Aorta (tissue), 5 donors: ENCODE measurements at regions not wholly inside any gene's neighbourhood (a gene's known extent, or its start where the extent isn't known, plus 50 kb on each side); places are given as distances from the start of the nearest gene placed in this dataset.
A peak's percentile ranks its signal among the peaks of the same experiment; 100 is the strongest.

Experiments used
- ATAC-seq: fragments of 200-7000 bp; cut with Tn5 transposase; one replicate; pipeline ENCODE4 v1.9.1; 2022; ENCODE audit warnings: moderate library complexity; ENCODE audit not compliant: low FRiP score
- DNase-seq, 2 donors: peaks; one replicate each; pipeline ENCODE4 v3.0.0-alpha.2; 2020
- H3K27ac ChIP-seq, 2 donors: one replicate each; pipeline ENCODE4 v1.5.1; 2013; ENCODE audit warnings: low read length in 2 of 2, mild to moderate bottlenecking in 2 of 2, moderate library complexity in 2 of 2, control low read depth in 1 of 2, inconsistent platforms in 1 of 2, low read depth in 1 of 2
- H3K27me3 ChIP-seq, 2 donors: one replicate each; pipeline ENCODE4 v1.6.1; 2013; ENCODE audit warnings: control low read depth in 1 of 2, low read length in 1 of 2, mild to moderate bottlenecking in 1 of 2, moderate library complexity in 1 of 2; ENCODE audit not compliant: insufficient read depth in 2 of 2, control insufficient read depth in 1 of 2
- H3K36me3 ChIP-seq, 2 donors: one replicate each; pipeline ENCODE4 v1.6.1; 2013; ENCODE audit warnings: control low read depth in 1 of 2, low read length in 1 of 2, mild to moderate bottlenecking in 1 of 2; ENCODE audit not compliant: insufficient read depth in 2 of 2, control insufficient read depth in 1 of 2
- H3K4me1 ChIP-seq, 2 donors: one replicate each; pipeline ENCODE4 v1.6.1; 2013; ENCODE audit warnings: low read length in 2 of 2, control low read depth in 1 of 2, mild to moderate bottlenecking in 1 of 2, moderate library complexity in 1 of 2; ENCODE audit not compliant: insufficient read depth in 2 of 2, control insufficient read depth in 1 of 2
- H3K4me3 ChIP-seq, 2 donors: one replicate each; pipeline ENCODE4 v1.5.1; 2013; ENCODE audit warnings: low read length in 2 of 2, control low read depth in 1 of 2, mild to moderate bottlenecking in 1 of 2
- H3K9me3 ChIP-seq: one replicate; pipeline ENCODE4 v1.6.1; 2013; ENCODE audit warnings: mild to moderate bottlenecking, low read length; ENCODE audit not compliant: control insufficient read depth
- WGBS, 2 donors: extraction: QIAGEN DNeasy Blood & Tissue Kit; methylation state at CpG; one replicate each; pipeline ENCODE4 v1.1.7; 2013; 5-methylcytosine and 5-hydroxymethylcytosine counted together
- intact Hi-C, 2 donors: fragments of 100-400 bp; cut with DNase I; formaldehyde crosslinking; loops; one replicate each; pipeline versions ENCODE4 v1.14.2 to v1.15.0; 2022
- donor health status: healthy with polysubstance abuse.
- donor health status: Bipolar disorder and iron deficiency.
- donor health status: DM: no; HTN: no; CAD: no.
- donor health status: DM: no; HTN: no; CAD: no.
- donor health status: DM: yes; HTN: yes; CAD: no.

- no peaks in the 10 kb centered on the region for H3K9me3 ChIP-seq
- no peaks in the 10 kb centered on the region for H3K4me1 ChIP-seq
- ATAC-seq (no peak), DNase-seq (peak; percentile 26 to 30)
- no peak overlapping the region for H3K4me3 ChIP-seq
- no peak overlapping the region for H3K27ac ChIP-seq
- intact Hi-C loops: no loop called here
- H3K27me3 ChIP-seq: no peaks in the 10 kb centered on the region
- 78 to 82% methylated on average over 31 of the region's 31 CpGs for WGBS, 2 donors
- H3K36me3 ChIP-seq: no peaks in the 10 kb centered on the region
These were observed 273.3 kb downstream of the ALG10 start for GRCh38 chr12:34295366-34296142.

- Histone ChIP-seq H3K27me3 (no peaks in the 10 kb centered on the region), H3K4me1 (no peaks in the 10 kb centered on the region), H3K36me3 (no peaks in the 10 kb centered on the region), H3K9me3 (no peaks in the 10 kb centered on the region), H3K27ac (no peak overlapping the region), H3K4me3 (no peak overlapping the region)
- DNase-seq: peak; percentile 21 to 55
- 70 to 73% methylated on average over 30 of the region's 30 CpGs for WGBS, 2 donors
- ATAC-seq: no peak
- intact Hi-C loops: no loop called here
These were observed 274.1 kb downstream of the ALG10 start for GRCh38 chr12:34296143-34297041.

GRCh38 chr12:34297126-34297789 lies 275.0 kb downstream of the ALG10 start:
- DNase-seq: peak; percentile 19 to 43
- Histone ChIP-seq H3K9me3 (no peaks in the 10 kb centered on the region), H3K27ac (no peak overlapping the region), H3K27me3 (no peaks in the 10 kb centered on the region), H3K4me1 (no peaks in the 10 kb centered on the region), H3K4me3 (no peak overlapping the region), H3K36me3 (no peaks in the 10 kb centered on the region)
- WGBS, 2 donors: 60 to 61% methylated on average over 18 of the region's 18 CpGs
- no peak for ATAC-seq
- intact Hi-C loops: no loop called here

- WGBS, 2 donors: 66 to 76% methylated on average over 9 of the region's 9 CpGs
- H3K27me3 ChIP-seq: no peaks in the 10 kb centered on the region
- no peaks in the 10 kb centered on the region for H3K36me3 ChIP-seq
- intact Hi-C loops: no loop called here
- ATAC-seq (no peak), DNase-seq (peak in 1 of 2 donors; percentile 7)
- H3K4me3 ChIP-seq: no peak overlapping the region
- H3K9me3 ChIP-seq: no peaks in the 10 kb centered on the region
- no peaks in the 10 kb centered on the region for H3K4me1 ChIP-seq
- no peak overlapping the region for H3K27ac ChIP-seq
These were observed 275.5 kb downstream of the ALG10 start for GRCh38 chr12:34297790-34298164.

GRCh38 chr12:34298176-34298970 lies 276.1 kb downstream of the ALG10 start:
- WGBS, 2 donors: 72 to 80% methylated on average over 28 of the region's 28 CpGs
- H3K4me3 ChIP-seq: no peak overlapping the region
- ATAC-seq (no peak), DNase-seq (peak; percentile 16 to 49)
- no peaks in the 10 kb centered on the region for H3K4me1 ChIP-seq
- no peak overlapping the region for H3K27ac ChIP-seq
- H3K27me3 ChIP-seq: no peaks in the 10 kb centered on the region
- intact Hi-C loops: no loop called here
- H3K9me3 ChIP-seq: no peaks in the 10 kb centered on the region
- H3K36me3 ChIP-seq: no peaks in the 10 kb centered on the region

DNA sequence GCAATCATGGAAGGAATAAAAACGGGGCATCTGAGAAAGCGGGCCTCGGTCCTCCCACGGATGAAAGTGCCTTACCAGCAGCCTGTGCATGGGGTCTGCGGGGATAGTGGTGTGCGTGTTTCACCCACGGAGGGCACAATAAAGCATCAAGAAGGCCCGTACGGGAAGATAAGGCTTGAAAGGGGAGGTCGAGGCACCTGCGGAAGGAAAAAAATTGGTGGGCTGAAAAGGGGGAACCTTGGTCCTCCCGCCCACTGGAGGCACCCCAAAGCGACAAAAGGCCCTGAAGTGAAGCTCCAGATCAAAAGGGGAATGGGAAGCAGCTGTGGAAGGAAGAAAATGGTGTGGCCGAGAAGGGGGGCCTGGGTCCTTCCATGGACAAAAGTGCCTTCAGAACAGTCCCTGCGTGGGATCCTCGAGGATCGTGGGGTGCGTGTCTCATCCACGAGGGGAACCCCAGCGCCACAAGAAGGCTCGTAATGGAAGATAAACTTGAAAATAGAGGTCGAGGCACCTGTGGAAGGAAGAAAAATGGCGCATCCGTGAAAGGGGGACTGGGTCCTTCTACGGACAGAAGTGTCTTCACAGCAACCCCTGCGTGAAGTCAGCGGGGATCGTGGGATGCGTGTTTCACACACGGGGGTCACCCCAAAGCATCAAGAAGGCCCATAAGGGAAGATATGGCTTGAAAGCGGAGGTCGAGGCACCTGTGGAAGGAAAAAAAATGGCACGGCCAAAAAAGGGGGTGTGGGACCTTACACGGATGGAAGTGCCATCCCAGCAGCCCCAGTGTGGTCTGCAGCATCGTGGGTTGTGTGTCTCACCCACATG lies 276.9 kb downstream of the ALG10 start:
- DNase-seq (peak; percentile 21 to 33), ATAC-seq (no peak)
- H3K27ac ChIP-seq: no peak overlapping the region
- no peaks in the 10 kb centered on the region for H3K27me3 ChIP-seq
- no peaks in the 10 kb centered on the region for H3K4me1 ChIP-seq
- no peak overlapping the region for H3K4me3 ChIP-seq
- intact Hi-C loops: no loop called here
- H3K9me3 ChIP-seq: no peaks in the 10 kb centered on the region
- H3K36me3 ChIP-seq: no peaks in the 10 kb centered on the region
- 73 to 78% methylated on average over 35 of the region's 35 CpGs for WGBS, 2 donors

GRCh38 chr12:34299802-34300193 lies 277.5 kb downstream of the ALG10 start:
- H3K36me3 ChIP-seq: no peaks in the 10 kb centered on the region
- no peaks in the 10 kb centered on the region for H3K4me1 ChIP-seq
- DNase-seq: peak in 1 of 2 donors; percentile 51
- intact Hi-C loops: no loop called here
- H3K27ac ChIP-seq: no peak overlapping the region
- H3K4me3 ChIP-seq: no peak overlapping the region
- H3K9me3 ChIP-seq: no peaks in the 10 kb centered on the region
- no peak for ATAC-seq
- WGBS, 2 donors: 73% methylated on average over 16 of the region's 16 CpGs
- no peaks in the 10 kb centered on the region for H3K27me3 ChIP-seq
